Mesothelial cell of epicardium (in vitro differentiated cells): ENCODE measurements at regions not wholly inside any gene's neighbourhood (a gene's known extent, or its start where the extent isn't known, plus 50 kb on each side); places are given as distances from the start of the nearest gene placed in this dataset.

Experiments used
- DNase-seq, 2 experiments: peaks; one replicate each; pipeline ENCODE4 v3.0.0; 2021; ENCODE audit warnings: low spot score in 2 of 2; ENCODE audit not compliant: unreplicated experiment in 2 of 2
- H3K27ac Mint-ChIP-seq: 2 replicates; pipeline ENCODE4 v1.8.0; 2021; ENCODE audit warnings: mixed read lengths
- H3K27me3 Mint-ChIP-seq: 2 replicates; pipeline ENCODE4 v1.8.0; 2021; ENCODE audit warnings: low read depth, mixed read lengths
- H3K36me3 Mint-ChIP-seq: 2 replicates; pipeline ENCODE4 v1.8.0; 2021; ENCODE audit warnings: mixed read lengths
- H3K4me1 Mint-ChIP-seq: 2 replicates; pipeline ENCODE4 v1.8.0; 2021; ENCODE audit warnings: mixed read lengths
- H3K4me3 Mint-ChIP-seq: 2 replicates; pipeline ENCODE4 v1.8.0; 2021; ENCODE audit warnings: mild to moderate bottlenecking, moderate library complexity, mixed read lengths
- H3K9me3 Mint-ChIP-seq: 2 replicates; pipeline ENCODE4 v1.8.0; 2021; ENCODE audit warnings: mixed read lengths
- CTCF ChIP-seq: fragments of 200-600 bp; sonication (generic); IDR thresholded peaks from one replicate; pipeline ENCODE4 v1.5.0; 2021; ENCODE audit warnings: antibody characterized with exemption; ENCODE audit not compliant: unreplicated experiment

GRCh38 chr15:98167722-98168268, 207.3 kb downstream of the ARRDC4 start:
- H3K36me3 Mint-ChIP-seq, result no peaks in the 10 kb centered on the region
- H3K27ac Mint-ChIP-seq, result no peak overlapping the region
- no peaks in the 10 kb centered on the region for H3K9me3 Mint-ChIP-seq
- no peak for DNase-seq
- no peak overlapping the region for H3K4me3 Mint-ChIP-seq
- no peaks in the 10 kb centered on the region for H3K4me1 Mint-ChIP-seq
- peaks cover 56% of the 10 kb centered on the region for H3K27me3 Mint-ChIP-seq
- no peak for TF ChIP-seq CTCF

- H3K27ac Mint-ChIP-seq, result no peak overlapping the region
- no peak for DNase-seq
- peaks cover 60% of the 10 kb centered on the region for H3K27me3 Mint-ChIP-seq
- H3K4me1 Mint-ChIP-seq, result no peaks in the 10 kb centered on the region
- H3K4me3 Mint-ChIP-seq, result no peak overlapping the region
- no peak for TF ChIP-seq CTCF
- no peaks in the 10 kb centered on the region for H3K36me3 Mint-ChIP-seq
- H3K9me3 Mint-ChIP-seq, result no peaks in the 10 kb centered on the region
These were observed 209.0 kb downstream of the ARRDC4 start for GRCh38 chr15:98169551-98169950.

DNA sequence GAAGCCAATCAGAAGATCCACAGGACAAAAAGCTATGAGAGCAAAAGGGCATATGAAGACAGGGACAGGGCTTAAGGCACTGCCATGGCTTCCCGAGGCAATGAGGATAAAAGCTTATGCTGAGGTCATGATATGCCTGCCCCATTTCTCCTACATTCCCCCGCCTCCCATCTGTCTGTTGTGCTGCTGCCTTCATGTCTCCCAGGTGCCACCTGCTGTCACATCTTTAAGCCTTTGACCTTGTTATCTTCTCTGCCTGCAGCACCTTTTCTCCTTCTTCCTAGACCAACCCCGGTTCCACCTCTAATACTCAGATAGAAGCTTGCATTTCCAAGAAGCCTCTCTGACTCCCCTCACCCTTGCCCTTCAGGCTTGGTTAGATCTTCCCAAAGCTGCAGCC, 213.8 kb downstream of the ARRDC4 start:
- Mint-ChIP-seq H3K27me3 (peaks cover 53% of the 10 kb centered on the region), H3K4me1 (peaks cover 2% of the 10 kb centered on the region), H3K9me3 (no peaks in the 10 kb centered on the region), H3K4me3 (no peak overlapping the region), H3K36me3 (no peaks in the 10 kb centered on the region), H3K27ac (no peak overlapping the region)
- TF ChIP-seq CTCF, result no peak
- DNase-seq, result no peak

DNA sequence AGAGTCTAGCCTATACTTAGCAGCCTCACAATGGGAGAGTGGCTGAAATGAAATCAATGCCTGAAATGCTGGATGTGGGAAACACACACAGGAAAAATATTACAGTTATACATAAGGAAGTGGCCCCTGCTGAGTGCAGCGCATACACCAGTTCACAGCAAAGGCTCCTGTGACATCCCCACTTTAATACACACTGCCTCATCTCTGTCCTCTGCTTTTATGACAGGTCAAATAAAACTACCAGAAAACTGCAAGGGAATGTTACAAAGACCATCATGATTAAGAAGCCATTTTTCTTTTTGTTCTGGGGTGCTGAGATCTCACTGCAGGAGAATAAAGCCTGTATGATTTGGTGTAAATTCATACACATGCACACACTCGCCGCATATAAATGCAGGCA, 214.3 kb downstream of the ARRDC4 start:
- no peak for TF ChIP-seq CTCF
- no peaks in the 10 kb centered on the region for H3K9me3 Mint-ChIP-seq
- no peak overlapping the region for H3K4me3 Mint-ChIP-seq
- peaks cover 2% of the 10 kb centered on the region for H3K4me1 Mint-ChIP-seq
- H3K27ac Mint-ChIP-seq, result no peak overlapping the region
- no peak for DNase-seq
- no peaks in the 10 kb centered on the region for H3K36me3 Mint-ChIP-seq
- peaks cover 59% of the 10 kb centered on the region for H3K27me3 Mint-ChIP-seq

DNA sequence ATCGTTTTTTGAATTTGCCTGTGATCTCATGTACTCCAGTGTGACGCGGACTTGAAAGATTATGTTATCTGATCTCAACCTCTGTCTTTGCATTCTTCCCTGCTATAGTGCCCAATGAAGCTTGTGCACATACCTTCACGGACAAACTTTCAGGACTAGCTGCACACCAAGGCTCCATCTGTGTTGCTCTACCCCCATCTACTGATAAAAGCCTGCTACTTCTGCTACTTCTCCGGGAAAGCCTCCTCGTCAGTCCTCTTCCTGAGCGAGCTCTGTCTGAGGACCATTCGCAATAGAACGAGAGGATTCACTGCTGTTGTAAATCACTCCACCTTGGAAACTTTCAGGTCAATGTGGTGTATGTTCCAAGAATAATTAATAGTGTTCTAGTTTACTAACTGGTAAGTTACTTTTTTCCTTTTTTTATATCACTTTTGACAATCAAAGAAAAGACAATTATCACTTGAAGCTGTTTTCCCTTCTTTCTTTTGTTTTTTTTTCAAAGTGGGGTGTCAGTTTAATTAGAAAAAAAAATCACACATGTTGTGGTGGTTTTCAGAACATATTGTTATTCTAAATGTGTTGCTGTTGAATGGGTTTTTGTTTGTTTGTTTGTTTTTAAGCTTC, 217.6 kb downstream of the ARRDC4 start:
- TF ChIP-seq CTCF, result peak; percentile 60
- DNase-seq, result peak in 1 of 2 experiments; percentile 66
- peaks cover 2% of the 10 kb centered on the region for H3K4me1 Mint-ChIP-seq
- H3K27me3 Mint-ChIP-seq, result peaks cover 76% of the 10 kb centered on the region
- no peaks in the 10 kb centered on the region for H3K9me3 Mint-ChIP-seq
- H3K27ac Mint-ChIP-seq, result no peak overlapping the region
- no peak overlapping the region for H3K4me3 Mint-ChIP-seq
- no peaks in the 10 kb centered on the region for H3K36me3 Mint-ChIP-seq

DNA sequence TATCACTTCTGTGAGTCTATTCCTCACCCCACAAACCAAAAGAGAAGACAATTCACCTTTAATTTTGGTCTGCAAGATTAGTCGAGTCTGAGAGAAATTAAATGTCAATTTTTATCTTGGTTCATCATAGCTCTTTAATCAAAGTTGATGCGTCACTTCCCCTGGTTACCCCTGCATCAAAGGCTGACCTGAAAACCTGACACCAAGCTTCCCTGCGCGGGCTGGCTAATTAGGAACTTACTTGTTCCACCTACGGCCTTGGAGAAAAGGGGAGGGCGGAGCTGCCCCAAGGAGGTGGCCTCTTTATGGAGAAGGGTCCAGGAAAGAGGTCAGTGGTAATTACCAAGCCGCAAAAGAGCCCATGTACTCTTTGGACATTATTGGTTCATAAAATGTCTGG, 218.4 kb downstream of the ARRDC4 start:
- no peak for DNase-seq
- Mint-ChIP-seq H3K4me3 (no peak overlapping the region), H3K36me3 (no peaks in the 10 kb centered on the region), H3K9me3 (no peaks in the 10 kb centered on the region), H3K27ac (no peak overlapping the region), H3K27me3 (peaks cover 79% of the 10 kb centered on the region), H3K4me1 (peaks cover 2% of the 10 kb centered on the region)
- TF ChIP-seq CTCF, result no peak
